Epithelial cell of esophagus (primary cell): ENCODE measurements at regions not wholly inside any gene's neighbourhood (a gene's known extent, or its start where the extent isn't known, plus 50 kb on each side); places are given as distances from the start of the nearest gene placed in this dataset.

Experiments used
- DNase-seq: peaks from one replicate; pipeline ENCODE4 v3.0.0; 2010; ENCODE audit warnings: low read depth
- H3K4me3 ChIP-seq: 2 replicates; pipeline ENCODE4 v1.5.1; 2011; ENCODE audit warnings: mild to moderate bottlenecking, low read length, control low read depth
- TF ChIP-seq, protein P1 (sequence below): IDR thresholded peaks from 2 replicates; pipeline ENCODE4 v1.5.1; 2011; ENCODE audit warnings: low read depth, mild to moderate bottlenecking, low read length, control low read depth, inconsistent platforms; ENCODE audit not compliant: insufficient read depth; ENCODE audit errors: missing control alignments

DNA sequence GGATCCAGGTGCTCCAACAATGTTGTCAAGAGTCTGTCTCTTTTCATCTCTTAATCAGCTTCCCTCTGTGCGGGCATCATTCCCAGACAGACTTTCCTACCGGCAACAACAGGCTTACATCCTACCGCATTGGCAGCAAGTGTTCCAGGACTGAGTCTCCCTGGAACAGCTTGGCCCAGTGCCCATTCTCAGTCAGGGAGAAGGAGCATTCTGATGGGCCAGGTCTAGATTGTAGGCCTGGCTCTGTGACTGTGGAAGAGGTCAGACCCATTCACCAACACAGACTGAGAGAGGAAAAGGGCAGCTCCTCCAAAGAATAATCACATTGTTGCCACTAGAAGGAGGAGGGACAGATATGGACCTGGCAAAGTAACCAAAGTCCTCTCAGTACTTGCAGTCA lies 68.1 kb upstream of the TMEM132E start:
- no peak for DNase-seq
- TF ChIP-seq, protein P1, sequence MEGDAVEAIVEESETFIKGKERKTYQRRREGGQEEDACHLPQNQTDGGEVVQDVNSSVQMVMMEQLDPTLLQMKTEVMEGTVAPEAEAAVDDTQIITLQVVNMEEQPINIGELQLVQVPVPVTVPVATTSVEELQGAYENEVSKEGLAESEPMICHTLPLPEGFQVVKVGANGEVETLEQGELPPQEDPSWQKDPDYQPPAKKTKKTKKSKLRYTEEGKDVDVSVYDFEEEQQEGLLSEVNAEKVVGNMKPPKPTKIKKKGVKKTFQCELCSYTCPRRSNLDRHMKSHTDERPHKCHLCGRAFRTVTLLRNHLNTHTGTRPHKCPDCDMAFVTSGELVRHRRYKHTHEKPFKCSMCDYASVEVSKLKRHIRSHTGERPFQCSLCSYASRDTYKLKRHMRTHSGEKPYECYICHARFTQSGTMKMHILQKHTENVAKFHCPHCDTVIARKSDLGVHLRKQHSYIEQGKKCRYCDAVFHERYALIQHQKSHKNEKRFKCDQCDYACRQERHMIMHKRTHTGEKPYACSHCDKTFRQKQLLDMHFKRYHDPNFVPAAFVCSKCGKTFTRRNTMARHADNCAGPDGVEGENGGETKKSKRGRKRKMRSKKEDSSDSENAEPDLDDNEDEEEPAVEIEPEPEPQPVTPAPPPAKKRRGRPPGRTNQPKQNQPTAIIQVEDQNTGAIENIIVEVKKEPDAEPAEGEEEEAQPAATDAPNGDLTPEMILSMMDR: no peak
- H3K4me3 ChIP-seq: no peak overlapping the region

DNA sequence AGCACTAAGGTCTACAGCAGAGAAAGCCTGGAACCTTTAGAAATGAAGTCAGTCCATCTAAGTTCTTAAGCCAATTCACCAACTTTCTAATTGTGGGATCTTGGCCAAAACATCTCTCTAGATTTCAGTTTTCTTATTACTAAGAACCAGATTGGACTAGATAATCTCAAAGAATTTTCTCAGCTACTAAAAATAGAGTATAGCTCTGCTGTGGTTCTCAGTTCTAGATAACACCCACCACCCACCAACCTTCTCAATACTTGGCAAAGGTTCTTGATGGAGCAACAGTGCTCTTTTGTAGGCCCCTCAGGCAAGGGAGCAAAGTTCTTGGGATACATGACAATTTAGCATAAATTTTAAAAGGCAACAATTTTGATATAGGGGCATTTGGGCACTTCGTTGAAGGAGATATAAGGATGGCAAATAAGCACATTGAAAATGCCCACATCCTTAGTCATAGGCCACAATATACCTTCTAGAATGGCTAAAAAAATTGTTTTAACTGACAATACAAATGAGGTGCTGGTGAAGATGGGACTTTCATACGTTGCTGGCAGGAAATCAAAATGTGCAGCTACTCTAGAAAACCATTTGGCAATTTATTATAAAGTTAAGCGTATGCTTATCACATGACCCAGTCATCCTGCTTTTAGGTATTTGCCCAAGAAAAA lies 74.4 kb upstream of the TMEM132E start:
- TF ChIP-seq, protein P1: no peak
- H3K4me3 ChIP-seq: no peak overlapping the region
- DNase-seq: no peak

DNA sequence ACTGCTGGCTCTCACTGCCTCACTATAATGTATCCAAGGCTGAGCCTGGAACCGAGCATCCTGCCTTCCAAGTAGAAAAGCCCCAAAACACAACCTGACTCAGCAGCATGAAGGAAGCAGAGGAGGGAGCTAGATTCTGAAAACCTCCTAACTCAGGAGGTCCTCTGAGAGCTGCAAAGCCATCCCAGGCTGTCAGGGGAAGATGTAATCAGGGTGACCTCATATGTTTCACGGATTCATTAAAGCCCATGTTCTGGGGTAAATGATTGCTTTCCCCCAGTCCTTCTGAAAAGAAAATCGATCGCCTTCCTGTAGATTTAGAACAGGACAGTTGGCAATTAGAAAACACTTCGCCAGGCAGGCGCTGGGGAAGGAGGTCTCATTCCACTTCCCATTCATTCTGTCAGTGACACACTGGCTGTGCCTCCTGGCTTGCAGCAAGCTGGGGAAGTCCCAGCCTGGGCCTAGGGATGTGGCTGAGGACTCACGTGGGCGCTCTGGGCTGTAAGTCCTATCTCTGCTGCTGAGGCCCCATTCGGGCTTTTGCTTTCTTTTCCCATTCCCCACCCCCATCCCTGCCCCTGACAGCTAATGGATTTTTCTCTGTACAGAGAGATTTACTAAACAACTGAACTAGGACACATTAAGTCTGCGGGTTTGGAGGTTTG lies 75.7 kb upstream of the TMEM132E start:
- H3K4me3 ChIP-seq: no peak overlapping the region
- DNase-seq: no peak
- TF ChIP-seq, protein P1: no peak

DNA sequence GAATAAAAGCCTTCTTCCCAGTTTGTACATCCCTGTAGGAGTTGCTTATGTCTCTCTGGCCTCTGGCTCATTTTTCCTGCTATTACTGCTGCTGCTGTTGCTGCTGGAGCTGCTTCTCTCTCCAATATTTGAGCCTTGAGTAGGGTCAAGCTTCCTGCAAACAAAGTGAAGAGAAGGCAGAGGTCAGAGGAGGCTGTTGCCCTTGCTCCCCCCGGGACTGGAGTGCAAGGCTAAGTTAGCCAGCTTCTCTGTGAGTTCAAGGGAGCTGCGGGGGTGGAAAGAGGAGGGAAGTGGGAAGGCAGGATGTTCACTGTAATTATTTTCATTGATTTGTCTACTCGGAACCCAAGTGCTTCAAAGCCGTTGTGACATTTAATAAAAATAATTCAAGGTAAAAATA lies 77.0 kb upstream of the TMEM132E start:
- TF ChIP-seq, protein P1: no peak
- DNase-seq: no peak
- no peak overlapping the region for H3K4me3 ChIP-seq

DNA sequence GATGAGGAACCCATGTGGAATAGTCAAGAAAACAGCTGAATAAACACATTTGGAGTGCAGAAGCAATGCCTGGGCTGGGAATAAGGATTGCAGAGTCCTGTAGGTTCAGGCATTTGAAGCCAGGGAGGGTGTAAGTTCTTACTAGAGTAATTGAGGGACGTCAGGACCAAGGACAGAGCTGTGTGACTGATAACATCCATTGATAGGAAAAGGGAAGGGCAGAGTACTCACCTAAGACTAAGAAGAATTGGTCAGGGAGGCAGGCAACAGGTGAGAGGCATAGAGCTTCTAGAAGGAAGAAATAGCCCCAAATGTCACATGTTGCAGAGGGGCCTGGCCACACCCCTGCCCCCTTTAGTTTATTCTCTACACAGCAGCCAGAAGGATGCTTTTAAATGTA lies 79.8 kb upstream of the TMEM132E start:
- TF ChIP-seq, protein P1: no peak
- DNase-seq: peak; percentile 45
- no peak overlapping the region for H3K4me3 ChIP-seq

DNA sequence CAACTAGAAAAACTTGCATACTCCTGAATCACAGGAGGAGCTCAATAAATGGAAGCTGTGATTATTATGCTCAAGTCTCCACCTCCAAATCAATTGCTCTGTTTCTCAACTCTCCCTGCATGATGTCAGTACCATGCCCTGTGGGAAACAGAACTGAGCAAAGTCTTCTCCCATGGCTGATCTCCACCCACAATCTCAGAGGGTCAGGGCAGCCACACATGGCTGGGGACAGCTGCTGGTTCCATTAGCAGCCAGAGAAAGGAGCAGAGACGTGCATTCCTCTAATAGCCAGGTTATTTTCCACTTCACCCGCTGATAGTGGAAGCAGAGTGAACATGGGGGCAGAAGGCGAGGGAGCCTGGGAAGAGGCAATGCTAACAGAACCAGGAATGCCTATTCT lies 85.5 kb upstream of the TMEM132E start:
- TF ChIP-seq, protein P1: no peak
- no peak for DNase-seq
- H3K4me3 ChIP-seq: no peak overlapping the region

DNA sequence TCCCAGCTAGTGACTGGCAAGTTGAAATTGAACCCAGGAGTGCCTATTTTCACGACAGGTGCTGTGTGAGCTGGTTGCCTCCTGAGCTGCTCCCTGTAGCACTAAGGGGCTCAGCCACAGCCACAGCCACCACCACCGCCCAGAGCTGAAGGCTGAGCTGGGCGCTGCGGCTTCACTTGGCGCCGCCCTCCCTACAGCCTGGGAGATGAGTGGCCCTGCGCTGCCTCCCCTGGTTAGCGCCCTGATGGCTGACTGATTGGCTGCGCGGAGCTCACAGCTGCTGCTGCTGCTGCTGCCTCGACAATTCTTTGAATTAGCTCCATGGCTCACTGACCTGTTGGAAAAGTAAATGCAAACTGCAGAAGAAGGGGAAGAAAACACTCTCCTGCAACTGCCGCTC lies 91.8 kb upstream of the TMEM132E start:
- no peak for DNase-seq
- H3K4me3 ChIP-seq: no peak overlapping the region
- TF ChIP-seq, protein P1: no peak
